Effector memory CD8-positive, alpha-beta T cell (primary cell): ENCODE measurements at regions not wholly inside any gene's neighbourhood (a gene's known extent, or its start where the extent isn't known, plus 50 kb on each side); places are given as distances from the start of the nearest gene placed in this dataset.
"Not testable (repeated sequence)": the region's sequence is repeated elsewhere in the genome, so short reads cannot be mapped to it uniquely, and the experiment has no call there.

Source experiments
- ATAC-seq: fragments of 150-1000 bp; cut with Tn5 transposase; replicated peaks from 2 replicates; pipeline ENCODE4 v1.10.0; 2021; ENCODE audit warnings: mild to moderate bottlenecking, moderate library complexity
- DNase-seq, 3 experiments: peaks; one replicate each; pipeline ENCODE4 v3.0.0; 2021
- H3K27ac Mint-ChIP-seq, 2 donors: one replicate each; pipeline ENCODE4 v1.8.0; 2022; ENCODE audit warnings: mild to moderate bottlenecking in 2 of 2, mixed read lengths in 2 of 2, moderate library complexity in 2 of 2
- H3K27me3 Mint-ChIP-seq, 2 donors: one replicate each; pipeline ENCODE4 v1.8.0; 2022; ENCODE audit warnings: mixed read lengths in 2 of 2
- H3K36me3 Mint-ChIP-seq: one replicate; pipeline ENCODE4 v1.8.0; 2022; ENCODE audit warnings: mild to moderate bottlenecking, moderate library complexity, mixed read lengths; ENCODE audit not compliant: insufficient read depth
- H3K4me1 Mint-ChIP-seq, 2 donors: one replicate each; pipeline ENCODE4 v1.8.0; 2022; ENCODE audit warnings: low read depth in 2 of 2, mixed read lengths in 2 of 2
- H3K4me3 Mint-ChIP-seq, 2 donors: one replicate each; pipeline ENCODE4 v1.8.0; 2022; ENCODE audit warnings: mild to moderate bottlenecking in 2 of 2, mixed read lengths in 2 of 2, moderate library complexity in 2 of 2
- H3K9me3 Mint-ChIP-seq, 2 donors: one replicate each; pipeline ENCODE4 v1.8.0; 2022; ENCODE audit warnings: mixed read lengths in 2 of 2

DNA sequence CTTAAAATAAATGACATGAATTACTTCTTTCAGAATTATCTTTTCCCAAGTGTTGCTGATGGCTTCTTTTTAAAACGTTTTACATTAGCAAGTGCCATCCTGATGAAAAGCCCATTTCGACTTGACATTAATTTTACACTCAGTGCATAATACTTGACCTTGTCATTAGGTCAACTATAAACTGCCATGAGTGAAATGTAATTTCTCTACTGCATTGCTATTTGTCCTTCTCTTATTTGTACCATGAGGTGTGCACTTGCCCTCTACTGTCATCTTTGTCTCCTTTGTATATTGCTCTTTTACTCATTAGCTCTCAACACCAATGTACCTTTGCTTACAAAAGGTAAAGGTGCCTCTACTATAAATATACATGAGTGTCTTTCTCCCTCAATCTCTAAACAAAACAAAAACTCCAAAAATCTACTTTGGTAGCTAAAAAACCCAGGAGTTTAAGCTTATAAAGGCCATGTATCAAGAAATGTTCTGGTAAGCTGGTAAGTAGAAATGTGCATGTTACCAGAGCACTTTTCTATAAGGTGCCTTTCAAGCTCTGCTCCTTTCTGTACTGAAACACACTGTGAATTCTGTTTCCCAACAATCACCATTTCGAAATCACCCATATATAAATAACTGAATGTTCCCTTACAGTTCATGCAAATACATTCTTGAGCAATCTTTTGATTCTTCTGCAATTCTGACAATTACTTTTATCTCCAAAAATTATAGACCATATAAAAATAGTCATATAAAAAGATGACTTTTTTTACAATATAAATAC, 351.4 kb downstream of the SLITRK5 start:
- ATAC-seq (no peak), DNase-seq (no peak)
- H3K27ac Mint-ChIP-seq = no peak overlapping the region
- H3K27me3 Mint-ChIP-seq = no peaks in the 10 kb centered on the region
- no peaks in the 10 kb centered on the region for H3K36me3 Mint-ChIP-seq
- H3K9me3 Mint-ChIP-seq = peaks cover 2 to 7% of the 10 kb centered on the region in 2 donors
- no peaks in the 10 kb centered on the region for H3K4me1 Mint-ChIP-seq
- no peak overlapping the region for H3K4me3 Mint-ChIP-seq

GRCh38 chr13:88026241-88026640, 355.1 kb downstream of the SLITRK5 start:
- no peak for DNase-seq
- Mint-ChIP-seq H3K36me3 (no peaks in the 10 kb centered on the region), H3K27ac (no peak overlapping the region), H3K27me3 (no peaks in the 10 kb centered on the region), H3K4me3 (no peak overlapping the region), H3K9me3 (no peaks in the 10 kb centered on the region), H3K4me1 (no peaks in the 10 kb centered on the region)
- ATAC-seq = no peak

GRCh38 chr13:88031980-88032559, 360.9 kb downstream of the SLITRK5 start:
- Mint-ChIP-seq H3K9me3 (peaks cover 0 to 2% of the 10 kb centered on the region in 2 donors), H3K4me3 (no peak overlapping the region), H3K36me3 (no peaks in the 10 kb centered on the region), H3K27me3 (no peaks in the 10 kb centered on the region), H3K27ac (no peak overlapping the region), H3K4me1 (no peaks in the 10 kb centered on the region)
- ATAC-seq (no peak), DNase-seq (no peak)

- H3K27me3 Mint-ChIP-seq, H3K4me3 Mint-ChIP-seq, H3K9me3 Mint-ChIP-seq, H3K27ac Mint-ChIP-seq, H3K4me1 Mint-ChIP-seq, DNase-seq, ATAC-seq, H3K36me3 Mint-ChIP-seq: not testable (repeated sequence)
Observed at GRCh38 chr13:88036205-88036604, 365.0 kb downstream of the SLITRK5 start.

GRCh38 chr13:88042489-88042888, 371.3 kb downstream of the SLITRK5 start:
- H3K36me3 Mint-ChIP-seq = no peaks in the 10 kb centered on the region
- no peak overlapping the region for H3K4me3 Mint-ChIP-seq
- no peaks in the 10 kb centered on the region for H3K4me1 Mint-ChIP-seq
- no peaks in the 10 kb centered on the region for H3K27me3 Mint-ChIP-seq
- no peak for ATAC-seq
- peaks cover 0 to 4% of the 10 kb centered on the region in 2 donors for H3K9me3 Mint-ChIP-seq
- no peak for DNase-seq
- no peak overlapping the region for H3K27ac Mint-ChIP-seq

DNA sequence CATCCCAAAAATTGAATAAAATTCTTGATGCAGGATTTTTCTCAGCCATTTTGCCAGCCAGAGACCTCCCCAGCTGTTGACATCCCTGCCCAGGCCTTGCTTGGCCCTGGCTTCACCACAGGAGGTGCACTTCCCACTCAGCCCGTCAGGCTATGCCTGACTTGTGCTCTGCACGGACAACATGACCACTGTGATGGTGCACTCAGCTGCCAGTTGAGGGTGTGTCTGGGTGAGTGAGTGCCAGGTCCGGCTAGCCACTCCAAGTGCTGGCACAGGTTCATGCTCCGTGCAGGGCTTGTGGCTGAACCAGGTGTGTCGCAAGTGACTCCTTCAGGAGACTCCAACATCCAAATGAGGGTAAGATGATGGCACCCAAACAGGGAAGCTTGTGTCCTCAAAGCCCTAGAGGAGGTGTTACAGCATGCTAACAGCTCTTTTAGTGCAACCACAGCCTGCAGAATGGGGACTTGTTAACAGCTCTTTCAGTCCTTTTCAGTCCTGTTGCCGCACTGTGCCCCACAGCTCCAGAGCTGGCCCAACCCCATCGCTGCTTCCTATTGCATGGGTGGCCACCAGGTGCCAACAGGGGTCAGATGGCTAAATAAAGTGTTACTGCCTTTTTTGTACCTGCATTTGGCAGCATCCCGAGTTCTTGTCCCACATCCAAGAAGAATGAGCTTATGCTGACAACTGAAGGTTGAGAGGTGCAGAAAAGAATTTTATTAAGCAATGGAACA, 380.7 kb downstream of the SLITRK5 start:
- H3K4me3 Mint-ChIP-seq = no peak overlapping the region
- DNase-seq = no peak
- no peaks in the 10 kb centered on the region for H3K27me3 Mint-ChIP-seq
- H3K36me3 Mint-ChIP-seq = no peaks in the 10 kb centered on the region
- ATAC-seq = no peak
- H3K9me3 Mint-ChIP-seq = peaks cover 7 to 9% of the 10 kb centered on the region in 2 donors
- H3K4me1 Mint-ChIP-seq = no peaks in the 10 kb centered on the region
- H3K27ac Mint-ChIP-seq = no peak overlapping the region

DNA sequence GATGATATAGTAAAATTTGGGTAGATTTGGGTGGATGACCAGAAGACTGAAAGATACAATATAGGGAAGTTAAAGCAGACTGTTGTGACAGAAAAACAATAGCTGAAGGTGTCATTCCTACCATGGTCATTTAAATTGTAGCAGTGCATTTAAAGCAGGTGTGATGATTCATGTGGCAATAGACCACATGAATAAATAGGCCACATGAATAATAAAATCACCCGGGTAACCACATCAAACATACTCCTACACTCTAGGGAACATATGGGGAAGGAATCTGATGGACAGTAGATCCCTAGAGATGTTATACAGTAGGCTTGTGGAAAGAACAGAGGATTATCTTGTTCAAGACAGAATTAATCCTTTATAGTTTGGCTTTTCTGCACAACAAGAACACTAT, 392.6 kb downstream of the SLITRK5 start:
- ATAC-seq (no peak), DNase-seq (no peak)
- Mint-ChIP-seq H3K9me3 (peaks cover 0 to 11% of the 10 kb centered on the region in 2 donors), H3K27me3 (no peaks in the 10 kb centered on the region), H3K4me1 (no peaks in the 10 kb centered on the region), H3K36me3 (no peaks in the 10 kb centered on the region), H3K27ac (no peak overlapping the region), H3K4me3 (no peak overlapping the region)

- Mint-ChIP-seq H3K27me3 (no peaks in the 10 kb centered on the region), H3K27ac (no peak overlapping the region)
- no peak for ATAC-seq
Observed at GRCh38 chr13:88066847-88067246, 395.7 kb downstream of the SLITRK5 start.

DNA sequence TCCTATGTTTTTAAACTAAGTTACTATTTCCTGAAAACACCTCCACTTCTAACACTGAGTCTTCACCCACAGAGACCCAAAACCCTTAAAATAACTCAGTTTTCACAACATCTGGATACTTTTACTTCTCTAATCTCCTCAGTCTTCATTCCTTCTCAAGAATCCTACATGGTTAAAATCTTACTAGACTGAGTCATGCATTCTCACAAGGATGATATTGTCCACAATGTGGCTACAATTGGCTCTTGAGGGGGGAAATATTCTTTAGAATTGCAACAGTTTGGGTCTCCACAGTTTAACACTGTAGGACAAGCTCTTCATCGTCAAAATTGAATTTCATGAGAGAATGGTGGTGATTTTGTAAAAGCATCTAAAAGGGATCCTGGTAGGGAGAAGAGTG, 397.1 kb downstream of the SLITRK5 start:
- Mint-ChIP-seq H3K27ac (no peak overlapping the region), H3K27me3 (no peaks in the 10 kb centered on the region), H3K4me1 (no peaks in the 10 kb centered on the region), H3K9me3 (peaks cover 0 to 17% of the 10 kb centered on the region in 2 donors), H3K36me3 (no peaks in the 10 kb centered on the region), H3K4me3 (no peak overlapping the region)
- ATAC-seq = no peak
- DNase-seq = no peak

More at GRCh38 chr13:88066847-88067246, 395.7 kb downstream of the SLITRK5 start:
- no peak for DNase-seq
- no peaks in the 10 kb centered on the region for H3K36me3 Mint-ChIP-seq
- H3K4me1 Mint-ChIP-seq = no peaks in the 10 kb centered on the region
- no peak overlapping the region for H3K4me3 Mint-ChIP-seq
- peaks cover 0 to 16% of the 10 kb centered on the region in 2 donors for H3K9me3 Mint-ChIP-seq

GRCh38 chr13:88068975-88069374, 397.8 kb downstream of the SLITRK5 start:
- H3K9me3 Mint-ChIP-seq = peaks cover 0 to 17% of the 10 kb centered on the region in 2 donors
- H3K4me3 Mint-ChIP-seq = no peak overlapping the region
- H3K36me3 Mint-ChIP-seq = no peaks in the 10 kb centered on the region
- no peaks in the 10 kb centered on the region for H3K27me3 Mint-ChIP-seq
- H3K4me1 Mint-ChIP-seq = no peaks in the 10 kb centered on the region
- no peak for DNase-seq
- no peak for ATAC-seq
- H3K27ac Mint-ChIP-seq = no peak overlapping the region

DNA sequence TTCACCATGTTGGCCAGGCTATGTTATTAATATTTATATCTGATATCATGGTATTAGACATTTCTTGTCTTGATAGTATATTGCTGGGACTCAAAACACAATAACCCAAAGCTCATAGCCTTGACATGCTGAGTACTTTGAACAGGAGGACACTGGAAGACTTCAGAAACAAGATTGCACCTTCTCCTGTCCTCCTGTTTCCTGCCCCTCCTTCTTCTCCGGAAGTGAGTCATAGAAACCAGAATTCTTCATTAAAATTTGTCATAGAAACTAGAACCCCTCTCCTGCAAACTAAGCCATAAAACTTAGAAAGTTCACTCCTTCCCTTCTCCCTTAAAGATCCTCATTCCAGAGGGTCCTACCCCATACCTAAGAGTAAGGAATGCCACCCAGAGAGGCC, 400.2 kb downstream of the SLITRK5 start:
- H3K4me3 Mint-ChIP-seq = no peak overlapping the region
- no peak for ATAC-seq
- H3K27ac Mint-ChIP-seq = no peak overlapping the region
- H3K27me3 Mint-ChIP-seq = no peaks in the 10 kb centered on the region
- H3K4me1 Mint-ChIP-seq = no peaks in the 10 kb centered on the region
- peaks cover 2 to 7% of the 10 kb centered on the region in 2 donors for H3K9me3 Mint-ChIP-seq
- no peak for DNase-seq
- no peaks in the 10 kb centered on the region for H3K36me3 Mint-ChIP-seq

- H3K4me1 Mint-ChIP-seq = no peaks in the 10 kb centered on the region
- DNase-seq (no peak), ATAC-seq (no peak)
- H3K36me3 Mint-ChIP-seq = no peaks in the 10 kb centered on the region
- H3K9me3 Mint-ChIP-seq = peaks cover 7% of the 10 kb centered on the region in 2 donors
- no peak overlapping the region for H3K27ac Mint-ChIP-seq
- H3K4me3 Mint-ChIP-seq = no peak overlapping the region
- H3K27me3 Mint-ChIP-seq = no peaks in the 10 kb centered on the region
Observed at GRCh38 chr13:88074794-88075510, 403.8 kb downstream of the SLITRK5 start.

DNA sequence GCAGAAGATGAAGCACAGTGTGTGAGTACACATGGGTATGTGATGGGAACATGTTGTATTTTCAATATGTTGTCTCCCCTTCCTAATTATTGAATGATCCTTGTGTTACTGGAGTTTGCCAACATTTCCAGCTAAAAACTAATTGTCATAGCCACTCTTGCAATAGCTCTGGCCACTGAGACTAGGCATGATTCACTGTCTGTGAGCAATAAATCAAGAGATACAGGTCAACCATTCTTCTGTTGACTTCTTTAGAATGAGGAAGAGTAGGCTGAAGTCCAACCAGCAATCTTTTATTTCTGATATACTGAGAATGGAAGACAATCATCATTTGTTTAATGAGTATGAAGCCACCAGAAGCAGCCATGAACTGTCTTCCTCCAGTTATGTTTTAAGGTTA, 413.9 kb downstream of the SLITRK5 start:
- Mint-ChIP-seq H3K9me3 (peaks cover 0 to 5% of the 10 kb centered on the region in 2 donors), H3K4me1 (no peaks in the 10 kb centered on the region), H3K4me3 (no peak overlapping the region), H3K36me3 (no peaks in the 10 kb centered on the region), H3K27me3 (no peaks in the 10 kb centered on the region), H3K27ac (no peak overlapping the region)
- no peak for ATAC-seq
- no peak for DNase-seq
